NCI-H2107 treated with DMSO at 0.1 percent for 48 hours (cell line): ENCODE measurements at regions not wholly inside any gene's neighbourhood (a gene's known extent, or its start where the extent isn't known, plus 50 kb on each side); places are given as distances from the start of the nearest gene placed in this dataset.
"Not testable (repeated sequence)": the region's sequence is repeated elsewhere in the genome, so short reads cannot be mapped to it uniquely, and the experiment has no call there.

Source experiments
- DNase-seq: peaks from one replicate; lab custom pipeline; 2025; ENCODE audit not compliant: unreplicated experiment; lab: John Stamatoyannopoulos, UW

DNA sequence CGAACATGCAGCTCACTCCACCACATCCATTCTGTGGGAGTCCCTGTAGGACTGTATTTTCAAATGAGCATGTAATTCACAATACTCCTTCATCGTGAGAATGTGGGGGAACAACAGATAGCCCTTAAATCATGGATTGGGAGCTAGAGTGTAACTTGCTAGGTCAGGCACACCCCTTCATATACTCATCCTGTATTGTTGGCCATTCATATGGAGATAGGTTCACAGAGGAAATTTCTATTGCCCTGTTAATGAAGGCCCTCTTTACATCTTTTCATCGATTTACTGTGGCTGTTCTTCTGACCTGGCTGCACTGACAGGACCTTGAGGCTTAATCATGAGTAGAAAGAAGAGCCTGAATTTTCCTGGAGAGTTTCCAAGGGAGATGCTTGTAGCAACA, 193.8 kb upstream of the DPP10 start:
- no peak for DNase-seq

GRCh38 chr2:114252713-114253112, 189.7 kb upstream of the DPP10 start:
- no peak for DNase-seq

- DNase-seq = no peak
These were observed 187.6 kb upstream of the DPP10 start for GRCh38 chr2:114254875-114255274.

GRCh38 chr2:114259389-114259788, 183.1 kb upstream of the DPP10 start:
- no peak for DNase-seq

- no peak for DNase-seq
These were observed 181.1 kb upstream of the DPP10 start for GRCh38 chr2:114261366-114261765.

GRCh38 chr2:114265261-114265660, 177.2 kb upstream of the DPP10 start:
- DNase-seq = peak; percentile 15

DNA sequence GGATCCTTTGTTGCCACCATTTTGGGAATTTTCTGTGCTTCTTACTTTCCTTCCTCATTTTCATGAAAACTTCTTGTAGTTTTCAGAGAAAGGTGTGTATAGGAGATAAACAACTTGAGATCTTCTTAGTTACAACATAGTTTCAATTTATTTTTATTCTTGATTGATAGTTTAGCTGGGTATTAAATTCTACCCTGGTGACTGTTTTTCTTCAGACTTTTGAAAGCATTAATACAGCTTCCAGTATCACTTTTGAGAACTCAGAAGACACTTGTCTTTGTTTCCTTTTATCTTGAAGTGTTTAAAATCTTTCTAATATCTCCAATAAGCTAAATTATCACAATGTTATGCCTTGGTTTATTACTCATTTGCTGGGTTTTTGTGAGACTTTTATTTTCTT, 167.5 kb upstream of the DPP10 start:
- DNase-seq = no peak

GRCh38 chr2:114281188-114281587, 161.3 kb upstream of the DPP10 start:
- DNase-seq = no peak

GRCh38 chr2:114283774-114284173, 158.7 kb upstream of the DPP10 start:
- DNase-seq = no peak

DNA sequence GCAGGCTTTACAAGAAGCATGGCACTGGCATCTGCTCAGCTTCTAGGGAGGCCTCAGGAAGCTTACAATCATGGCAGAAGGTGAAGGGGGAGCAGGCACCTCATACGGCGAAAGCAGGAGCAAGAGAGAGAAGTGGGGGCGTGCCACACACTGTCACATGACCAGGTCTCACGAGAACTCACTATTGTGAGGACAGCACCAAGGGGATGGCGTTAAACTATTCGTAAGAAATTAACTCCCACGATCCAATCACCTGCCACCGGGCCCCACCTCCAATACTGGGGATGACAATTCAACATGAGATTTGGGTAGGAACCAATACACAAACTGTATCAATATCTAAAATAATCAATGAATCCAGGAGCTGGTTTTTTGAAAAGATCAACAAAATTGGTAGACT, 156.0 kb upstream of the DPP10 start:
- DNase-seq = no peak

GRCh38 chr2:114293355-114293754, 149.1 kb upstream of the DPP10 start:
- no peak for DNase-seq

GRCh38 chr2:114294741-114295140, 147.7 kb upstream of the DPP10 start:
- DNase-seq = no peak

DNA sequence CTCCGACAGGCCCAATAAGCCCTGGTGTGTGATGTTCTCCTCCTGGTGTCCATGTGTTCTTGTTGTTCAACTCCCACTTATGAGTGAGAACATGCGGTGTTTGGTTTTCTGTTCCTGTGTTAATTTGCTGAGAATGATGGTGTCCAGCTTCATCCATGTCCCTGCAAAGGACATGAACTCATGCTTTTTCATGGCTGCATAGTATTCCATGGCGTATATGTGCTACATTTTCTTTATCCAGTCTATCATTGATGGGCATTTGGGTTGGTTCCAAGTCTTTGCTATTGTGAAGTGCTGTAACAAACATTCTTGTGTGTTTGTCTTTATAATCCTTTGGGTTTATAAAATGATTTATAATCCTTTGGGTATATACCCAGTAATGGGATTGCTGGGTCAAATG, 142.1 kb upstream of the DPP10 start:
- DNase-seq = not testable (repeated sequence)

DNA sequence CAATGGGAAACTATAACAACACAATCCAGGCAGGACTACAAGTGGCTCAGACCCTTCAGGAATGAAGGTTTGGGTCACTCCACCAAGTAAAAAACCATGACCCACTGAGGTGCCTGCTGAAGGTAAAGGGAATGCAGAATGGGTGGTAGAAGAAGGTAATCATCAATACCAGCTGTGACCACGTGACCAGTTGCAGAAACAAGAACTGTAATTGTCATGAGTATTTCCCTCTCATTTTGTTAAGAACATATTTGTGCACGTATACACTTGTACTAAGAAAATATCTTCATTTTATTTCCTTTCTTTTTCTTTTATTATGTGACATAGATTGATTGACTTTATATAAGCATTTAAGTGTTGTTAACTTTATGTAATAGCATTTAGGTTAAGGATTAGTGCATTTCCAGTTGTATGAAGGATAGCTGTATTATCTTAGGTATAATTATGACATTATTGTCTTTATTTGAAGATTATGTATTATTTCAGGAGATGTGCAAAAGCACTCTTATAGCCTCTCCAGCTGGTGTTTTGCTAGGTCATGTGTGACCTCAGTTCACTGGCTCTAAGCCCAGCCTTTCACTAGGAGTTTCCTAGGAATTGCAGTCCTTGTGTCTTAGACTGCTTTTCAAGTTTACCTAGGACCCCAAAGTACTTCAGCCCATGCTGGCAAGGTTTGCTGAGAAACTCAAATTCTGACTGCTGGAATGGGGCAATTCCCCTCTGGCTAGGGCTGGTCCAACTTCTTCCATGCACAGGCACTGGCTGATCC, 125.7 kb upstream of the DPP10 start:
- no peak for DNase-seq

GRCh38 chr2:114330594-114330993, 111.8 kb upstream of the DPP10 start:
- no peak for DNase-seq

GRCh38 chr2:114331934-114332333, 110.5 kb upstream of the DPP10 start:
- DNase-seq = no peak

GRCh38 chr2:114345246-114345645, 97.2 kb upstream of the DPP10 start:
- DNase-seq = no peak

DNA sequence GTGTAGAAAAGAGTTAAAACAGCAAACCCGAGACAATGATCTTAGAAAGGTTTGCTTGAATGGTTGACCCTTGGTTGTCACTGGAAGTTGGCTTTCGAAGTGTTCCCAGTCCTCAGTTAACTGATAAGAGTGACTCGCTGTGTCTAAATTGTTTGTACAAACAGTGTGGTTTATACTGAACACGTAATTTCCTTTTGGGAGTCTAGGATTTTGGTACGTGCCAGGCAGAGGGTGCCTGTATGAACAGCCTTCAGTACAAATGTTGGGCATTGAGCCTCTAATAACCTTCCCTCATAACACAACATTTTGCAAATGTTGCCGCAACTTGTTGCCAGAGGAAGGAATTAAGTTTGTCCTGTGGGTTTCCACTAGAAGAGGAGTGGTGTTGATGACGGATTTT, 95.8 kb upstream of the DPP10 start:
- DNase-seq = no peak

DNA sequence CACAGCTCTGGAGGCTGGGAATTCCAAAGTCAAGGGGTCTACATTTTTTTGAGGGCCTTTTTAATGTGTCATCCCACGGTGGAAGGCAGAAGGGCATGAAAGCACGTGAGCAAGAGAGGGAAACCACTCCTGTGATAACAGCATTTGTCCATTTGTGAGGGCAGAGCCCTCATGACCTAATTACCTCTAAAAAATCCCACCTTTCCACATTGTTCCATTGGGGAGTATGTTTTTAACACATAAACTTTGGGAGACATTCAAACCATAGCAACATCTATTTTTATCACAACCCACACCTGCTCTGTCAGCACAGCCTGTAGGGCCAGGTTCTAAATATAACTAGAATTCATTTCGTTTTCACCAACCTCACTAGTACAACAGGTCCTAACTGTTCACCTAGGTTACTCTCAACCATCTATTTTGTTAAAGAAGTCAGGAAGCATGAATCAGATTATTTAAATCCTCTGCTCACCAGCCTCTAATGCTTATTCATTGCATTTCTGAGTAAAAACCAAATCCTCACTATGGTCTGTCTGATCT, 92.2 kb upstream of the DPP10 start:
- DNase-seq = no peak

DNA sequence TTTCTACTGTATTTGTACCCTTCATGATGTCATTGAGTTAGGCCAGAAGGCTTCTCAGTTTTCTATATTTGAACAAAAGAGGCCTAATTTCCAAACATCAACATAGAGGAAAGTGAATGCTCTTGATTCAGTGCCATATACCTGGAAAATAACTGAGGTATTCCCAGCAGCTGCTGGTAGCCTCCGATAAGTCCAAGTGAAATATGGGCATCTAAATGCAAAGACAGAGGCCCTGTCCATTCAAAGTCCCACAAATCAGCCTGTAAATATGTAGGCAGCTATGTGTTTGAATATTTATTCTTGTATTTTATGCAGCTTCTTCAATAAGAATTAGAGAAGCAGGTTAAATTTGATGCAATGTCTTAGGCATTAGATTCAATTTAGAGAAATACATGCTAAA, 89.5 kb upstream of the DPP10 start:
- no peak for DNase-seq

- no peak for DNase-seq
These were observed 88.2 kb upstream of the DPP10 start for GRCh38 chr2:114354199-114354598.

DNA sequence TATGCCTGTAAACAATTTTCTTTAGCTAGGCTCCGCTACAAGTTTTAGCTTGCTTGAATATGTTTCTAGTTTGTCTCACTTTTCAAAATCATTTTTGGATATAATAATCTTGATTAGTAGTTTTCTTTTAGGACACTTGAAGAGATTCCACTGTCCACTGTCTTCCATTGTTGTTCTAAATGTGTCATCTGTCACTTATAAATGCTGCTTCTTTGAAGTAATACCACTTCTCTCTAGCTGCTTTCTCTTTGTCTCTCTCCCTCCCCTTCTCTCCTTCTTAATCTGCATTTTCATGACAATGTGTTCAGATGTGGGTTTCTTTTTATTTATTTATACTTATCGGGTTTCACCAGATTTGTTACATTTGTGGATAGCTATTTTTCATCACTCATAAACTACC, 73.7 kb upstream of the DPP10 start:
- no peak for DNase-seq

DNA sequence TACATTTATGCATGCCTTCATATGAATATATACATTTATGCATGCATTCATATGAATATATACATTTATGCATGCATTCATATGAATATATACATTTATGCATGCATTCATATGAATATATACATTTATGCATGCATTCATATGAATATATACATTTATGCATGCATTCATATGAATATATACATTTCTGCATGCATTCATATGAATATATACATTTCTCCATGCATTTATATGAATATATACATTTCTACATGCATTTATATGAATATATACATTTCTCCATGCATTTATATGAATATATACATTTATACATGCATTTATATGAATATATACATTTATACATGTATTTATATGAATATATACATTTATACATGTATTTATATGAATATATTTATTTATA, 70.7 kb upstream of the DPP10 start:
- DNase-seq = not testable (repeated sequence)
